Stimulated activated CD4-positive, alpha-beta T cell treated with anti-CD3 and anti-CD28 coated beads, Interleukin-15, amount 100 ng/mL, for 24 hours (primary cell): ENCODE measurements at regions not wholly inside any gene's neighbourhood (a gene's known extent, or its start where the extent isn't known, plus 50 kb on each side); places are given as distances from the start of the nearest gene placed in this dataset.
"Not testable (repeated sequence)": the region's sequence is repeated elsewhere in the genome, so short reads cannot be mapped to it uniquely, and the experiment has no call there.

Experiments used
- DNase-seq: peaks from one replicate; pipeline ENCODE4 v3.0.0-alpha.2; 2020

GRCh38 chr16:86718118-86718517, 139.8 kb downstream of the FOXL1 start:
- DNase-seq: peak; percentile 9

- DNase-seq: no peak
Measured at GRCh38 chr16:86722970-86723369, 144.6 kb downstream of the FOXL1 start.

GRCh38 chr16:86723689-86724088, 145.3 kb downstream of the FOXL1 start:
- no peak for DNase-seq

- DNase-seq: no peak
Measured at GRCh38 chr16:86725401-86725800, 147.1 kb downstream of the FOXL1 start.

GRCh38 chr16:86726340-86726739, 148.0 kb downstream of the FOXL1 start:
- no peak for DNase-seq

GRCh38 chr16:86727131-86727530, 148.8 kb downstream of the FOXL1 start:
- DNase-seq: no peak

GRCh38 chr16:86727632-86728031, 149.3 kb downstream of the FOXL1 start:
- no peak for DNase-seq

GRCh38 chr16:86729686-86730085, 151.3 kb downstream of the FOXL1 start:
- DNase-seq: no peak

GRCh38 chr16:86730086-86730485, 151.7 kb downstream of the FOXL1 start:
- DNase-seq: no peak

GRCh38 chr16:86730597-86730996, 152.2 kb downstream of the FOXL1 start:
- DNase-seq: no peak

- no peak for DNase-seq
Measured at GRCh38 chr16:86732621-86733295, 154.4 kb downstream of the FOXL1 start.

- DNase-seq: no peak
Measured at GRCh38 chr16:86733546-86734254, 155.4 kb downstream of the FOXL1 start.

GRCh38 chr16:86734543-86735460, 156.5 kb downstream of the FOXL1 start:
- no peak for DNase-seq

- DNase-seq: no peak
Measured at GRCh38 chr16:86735727-86736126, 157.4 kb downstream of the FOXL1 start.

GRCh38 chr16:86736502-86736901, 158.2 kb downstream of the FOXL1 start:
- no peak for DNase-seq

GRCh38 chr16:86737083-86737482, 158.7 kb downstream of the FOXL1 start:
- no peak for DNase-seq

- DNase-seq: not testable (repeated sequence)
Measured at GRCh38 chr16:86738322-86738721, 160.0 kb downstream of the FOXL1 start.

GRCh38 chr16:86739178-86739577, 160.8 kb downstream of the FOXL1 start:
- DNase-seq: no peak

- DNase-seq: no peak
Measured at GRCh38 chr16:86739808-86740207, 161.5 kb downstream of the FOXL1 start.

- no peak for DNase-seq
Measured at GRCh38 chr16:86740298-86740697, 161.9 kb downstream of the FOXL1 start.

GRCh38 chr16:86740906-86741799, 162.8 kb downstream of the FOXL1 start:
- DNase-seq: peak; percentile 4

- no peak for DNase-seq
Measured at GRCh38 chr16:86747761-86748160, 169.4 kb downstream of the FOXL1 start.
